ENCODE measurements at regions not wholly inside any gene's neighbourhood (a gene's known extent, or its start where the extent isn't known, plus 50 kb on each side); places are given as distances from the start of the nearest gene placed in this dataset.

GRCh38 chr17:14429084-14429483 is 128.2 kb downstream of the HS3ST3B1 start:
- TF ChIP-seq CTCF (IDR thresholded peaks at IDR 0.05 in 2 of 3, conservative IDR thresholded peaks at IDR 0.05 in 1 of 3; ENCODE audit: borderline replicate concordance in 1 of 3, insufficient read depth in 1 of 3, low read depth in 2 of 3, low read length in 2 of 3) (no peak), POLR2AphosphoS5 (IDR thresholded peaks at IDR 0.05; ENCODE audit: low read depth, low read length) (no peak), YY1 (IDR thresholded peaks at IDR 0.05; ENCODE audit: extremely low read depth, insufficient replicate concordance, low read depth, low read length) (no peak), REST (IDR thresholded peaks at IDR 0.05; ENCODE audit: low read depth) (no peak), MAX (IDR thresholded peaks at IDR 0.05) (no peak), POLR2A (IDR thresholded peaks at IDR 0.05; ENCODE audit: borderline replicate concordance, extremely low read depth, insufficient read depth, insufficient read length) (no peak), CEBPB (IDR thresholded peaks at IDR 0.05; ENCODE audit: low read depth) (no peak), ELF1 (IDR thresholded peaks at IDR 0.05; ENCODE audit: borderline replicate concordance, low read depth) (no peak), TCF7L2 (IDR thresholded peaks at IDR 0.05; ENCODE audit: borderline replicate concordance, extremely low read depth, insufficient read depth, insufficient read length) (no peak), CBX3 (IDR thresholded peaks at IDR 0.05; ENCODE audit: low read depth) (no peak), SIN3A (IDR thresholded peaks at IDR 0.05; ENCODE audit: low read depth) (no peak), ZBTB33 (IDR thresholded peaks at IDR 0.05; ENCODE audit: extremely low read depth, insufficient replicate concordance, low read length) (no peak), ZNF274 (IDR thresholded peaks at IDR 0.05; ENCODE audit: low read depth, low read length) (no peak)
- TF ChIP-seq, protein P1, sequence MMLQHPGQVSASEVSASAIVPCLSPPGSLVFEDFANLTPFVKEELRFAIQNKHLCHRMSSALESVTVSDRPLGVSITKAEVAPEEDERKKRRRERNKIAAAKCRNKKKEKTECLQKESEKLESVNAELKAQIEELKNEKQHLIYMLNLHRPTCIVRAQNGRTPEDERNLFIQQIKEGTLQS (IDR thresholded peaks at IDR 0.05), result no peak
